Muscle layer of colon (tissue), 2 donors: ENCODE measurements at regions not wholly inside any gene's neighbourhood (a gene's known extent, or its start where the extent isn't known, plus 50 kb on each side); places are given as distances from the start of the nearest gene placed in this dataset.
"Not testable (repeated sequence)": the region's sequence is repeated elsewhere in the genome, so short reads cannot be mapped to it uniquely, and the experiment has no call there.

Experiments used
- H3K27ac ChIP-seq: one replicate; pipeline ENCODE4 v1.7.0; 2013; ENCODE audit warnings: low read depth, mild to moderate bottlenecking, low read length, moderate library complexity
- H3K27me3 ChIP-seq, 2 donors: one replicate each; pipeline ENCODE4 v1.7.0; 2013; ENCODE audit warnings: low read length in 2 of 2, mild to moderate bottlenecking in 2 of 2; ENCODE audit not compliant: insufficient read depth in 2 of 2, control insufficient read depth in 1 of 2
- H3K36me3 ChIP-seq: one replicate; pipeline ENCODE4 v1.7.0; 2013; ENCODE audit warnings: mild to moderate bottlenecking, low read length; ENCODE audit not compliant: insufficient read depth
- H3K4me1 ChIP-seq: one replicate; pipeline ENCODE4 v1.7.0; 2013; ENCODE audit warnings: mild to moderate bottlenecking, low read length; ENCODE audit not compliant: insufficient read depth
- H3K4me3 ChIP-seq, 2 donors: one replicate each; pipeline ENCODE4 v1.7.0; 2013; ENCODE audit warnings: low read length in 2 of 2, low read depth in 1 of 2, mild to moderate bottlenecking in 1 of 2, moderate library complexity in 1 of 2
- H3K9ac ChIP-seq: one replicate; pipeline ENCODE4 v1.7.0; 2013; ENCODE audit warnings: low read length
- H3K9me3 ChIP-seq: one replicate; pipeline ENCODE4 v1.7.0; 2013; ENCODE audit warnings: mild to moderate bottlenecking, low read length
- donor health status: abdominal sarcoma.
- donor health status: Adenocarcinoma of cecum.

DNA sequence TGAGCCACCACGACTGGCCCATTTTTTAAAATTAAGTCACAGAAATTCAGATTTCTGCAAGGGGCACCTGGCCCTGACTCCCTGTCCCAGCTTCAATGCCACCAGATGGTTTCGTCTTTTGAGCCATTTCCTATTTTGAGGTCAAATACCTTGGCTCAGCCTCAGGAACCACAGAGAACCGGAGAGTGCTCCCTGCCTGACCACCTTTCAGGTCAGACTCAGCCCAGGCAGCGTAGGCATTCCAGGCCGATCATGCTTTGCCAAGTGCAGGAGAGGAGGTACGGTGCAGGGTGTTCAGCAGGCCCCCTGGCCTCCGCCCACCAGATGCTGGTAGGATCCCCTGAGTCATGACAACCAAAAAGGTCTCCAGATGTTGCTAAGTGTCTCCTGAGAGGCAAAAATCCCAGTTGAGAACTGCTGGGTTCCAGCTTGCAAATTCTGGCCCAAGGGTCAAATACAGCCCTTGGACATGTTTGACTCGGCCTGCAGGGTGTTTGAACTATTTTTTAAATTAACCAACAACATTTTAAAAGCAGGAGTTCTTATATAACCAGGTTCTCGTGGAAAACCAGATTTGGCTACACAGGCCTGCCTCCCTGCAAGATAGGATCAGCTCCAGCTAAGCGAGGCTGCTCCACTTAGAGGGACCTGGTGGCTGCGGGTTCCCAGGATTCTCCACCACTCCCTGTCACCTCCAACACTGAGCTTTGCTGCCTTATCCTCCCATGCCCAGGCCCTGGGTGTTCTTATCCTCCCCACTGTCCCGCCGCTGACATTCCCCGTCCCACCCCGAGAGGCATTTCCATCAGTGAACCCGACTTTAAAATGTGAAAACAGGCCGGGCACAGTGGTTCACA, 61.9 kb upstream of the TARDBP start:
- Histone ChIP-seq H3K9me3 (no peaks in the 10 kb centered on the region), H3K4me1 (no peaks in the 10 kb centered on the region), H3K9ac (no peak overlapping the region), H3K27me3 (no peaks in the 10 kb centered on the region), H3K4me3 (no peak overlapping the region), H3K36me3 (no peaks in the 10 kb centered on the region), H3K27ac (no peak overlapping the region)

DNA sequence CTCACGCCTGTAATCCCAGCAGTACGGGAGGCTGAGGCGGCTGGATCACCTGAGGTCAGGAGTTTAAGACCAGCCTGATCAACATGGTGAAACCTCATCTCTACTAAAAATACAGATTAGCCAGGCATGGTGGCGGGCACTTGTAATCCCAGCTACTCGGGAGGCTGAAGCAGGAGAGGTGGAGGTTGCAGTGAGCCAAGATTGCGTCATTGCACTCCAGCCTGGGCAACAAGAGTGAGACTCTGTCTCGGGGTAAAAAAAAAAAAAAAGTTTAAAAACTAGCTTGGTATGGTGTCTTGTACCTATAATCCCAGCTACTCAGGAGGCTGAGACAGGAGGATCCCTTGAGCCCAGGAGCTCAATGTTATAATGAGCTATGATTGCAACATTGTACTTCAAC, 61.2 kb upstream of the TARDBP start:
- not testable (repeated sequence) for H3K27ac ChIP-seq, H3K27me3 ChIP-seq, H3K9ac ChIP-seq, H3K36me3 ChIP-seq, H3K9me3 ChIP-seq, H3K4me1 ChIP-seq, H3K4me3 ChIP-seq

DNA sequence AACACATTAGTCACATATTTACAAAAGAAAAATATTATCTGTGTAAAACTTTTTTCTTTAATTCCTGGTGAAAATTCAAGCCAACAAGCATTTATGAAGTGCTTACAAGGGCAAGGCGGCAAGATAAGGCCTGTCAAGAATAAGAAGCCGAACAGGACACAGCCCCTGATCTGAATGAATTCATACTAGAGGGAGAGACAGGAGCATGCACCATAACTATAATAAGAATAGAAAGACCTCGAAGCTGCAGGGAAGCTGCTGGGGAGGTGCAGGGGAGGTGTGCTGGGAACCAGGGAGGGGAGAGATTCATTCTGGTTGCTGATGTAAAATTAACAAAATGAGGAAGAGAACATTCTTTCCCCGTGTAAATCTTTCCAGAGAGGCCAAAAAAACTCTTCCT, 60.5 kb upstream of the TARDBP start:
- no peak overlapping the region for H3K27ac ChIP-seq
- no peaks in the 10 kb centered on the region for H3K9me3 ChIP-seq
- H3K36me3 ChIP-seq: no peaks in the 10 kb centered on the region

DNA sequence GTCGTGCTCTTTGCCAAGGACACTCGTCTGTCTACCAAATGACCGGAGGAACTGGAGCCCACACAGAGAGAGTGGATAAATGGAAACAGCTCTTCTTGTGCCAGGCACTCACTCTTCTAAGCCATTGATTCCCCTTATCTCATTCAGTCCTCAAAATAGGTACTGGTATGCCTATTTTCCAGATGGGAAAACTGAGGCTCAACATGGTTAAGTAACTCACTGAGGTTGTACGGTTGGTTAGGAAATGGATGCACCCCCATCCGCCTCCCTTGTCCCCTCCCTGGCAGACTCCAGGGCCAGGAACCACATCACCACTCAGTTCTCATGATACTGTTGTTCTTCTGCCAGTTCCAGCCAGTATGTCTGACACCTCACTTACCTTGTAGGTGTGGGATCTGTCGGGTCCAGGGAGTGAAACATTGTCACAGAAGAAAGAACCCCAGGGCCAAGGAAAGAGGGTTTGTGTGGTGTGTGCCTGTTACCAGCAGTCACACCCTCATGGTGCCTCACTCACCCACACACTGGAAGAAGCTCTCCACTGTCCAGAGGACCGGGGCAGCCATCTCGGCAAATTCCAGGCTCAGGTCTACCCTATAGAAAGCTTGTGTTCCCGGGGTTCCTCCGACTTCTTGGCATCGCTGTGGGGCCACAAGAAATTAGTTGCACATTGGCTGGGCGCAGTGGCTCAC, 58.8 kb upstream of the TARDBP start:
- Histone ChIP-seq H3K4me3 (no peak overlapping the region), H3K9me3 (no peaks in the 10 kb centered on the region), H3K27me3 (no peaks in the 10 kb centered on the region), H3K27ac (no peak overlapping the region), H3K9ac (no peak overlapping the region), H3K36me3 (no peaks in the 10 kb centered on the region), H3K4me1 (no peaks in the 10 kb centered on the region)

More for the DNA sequence above, 60.5 kb upstream of the TARDBP start:
- Histone ChIP-seq H3K27me3 (no peaks in the 10 kb centered on the region), H3K4me1 (no peaks in the 10 kb centered on the region), H3K9ac (no peak overlapping the region), H3K4me3 (no peak overlapping the region)

GRCh38 chr1:10957133-10957532, 55.3 kb upstream of the TARDBP start:
- Histone ChIP-seq H3K4me1 (no peaks in the 10 kb centered on the region), H3K9ac (no peak overlapping the region), H3K4me3 (no peak overlapping the region), H3K27me3 (no peaks in the 10 kb centered on the region), H3K36me3 (no peaks in the 10 kb centered on the region), H3K27ac (no peak overlapping the region), H3K9me3 (no peaks in the 10 kb centered on the region)

DNA sequence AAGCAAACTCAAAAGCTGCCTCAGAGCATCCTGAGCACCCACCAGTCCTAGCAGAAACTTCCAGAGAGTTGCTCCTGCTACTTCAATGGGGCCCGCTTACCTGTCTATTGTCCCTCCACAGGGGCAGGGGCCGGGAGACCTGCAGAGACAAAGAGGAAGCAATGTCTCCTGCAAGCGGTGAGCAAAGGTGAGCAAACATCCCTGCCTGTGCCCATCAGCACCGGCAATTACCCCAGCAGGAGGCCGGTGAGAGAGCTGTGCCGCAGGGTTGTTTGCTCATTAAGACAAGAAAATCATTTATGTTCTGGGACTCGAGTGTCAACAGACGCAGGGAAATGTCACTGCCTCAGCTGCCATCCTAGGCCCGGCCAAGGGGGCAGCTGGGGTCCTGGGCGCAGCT, 53.8 kb upstream of the TARDBP start:
- Histone ChIP-seq H3K9me3 (no peaks in the 10 kb centered on the region), H3K4me3 (no peak overlapping the region), H3K27ac (no peak overlapping the region), H3K9ac (no peak overlapping the region), H3K27me3 (no peaks in the 10 kb centered on the region), H3K4me1 (no peaks in the 10 kb centered on the region), H3K36me3 (no peaks in the 10 kb centered on the region)

GRCh38 chr1:10960411-10961299, 51.8 kb upstream of the TARDBP start:
- H3K27ac ChIP-seq: no peak overlapping the region
- H3K4me3 ChIP-seq: no peak overlapping the region
- no peaks in the 10 kb centered on the region for H3K9me3 ChIP-seq
- no peaks in the 10 kb centered on the region for H3K36me3 ChIP-seq
- no peak overlapping the region for H3K9ac ChIP-seq
- H3K4me1 ChIP-seq: no peaks in the 10 kb centered on the region
- H3K27me3 ChIP-seq: no peaks in the 10 kb centered on the region

DNA sequence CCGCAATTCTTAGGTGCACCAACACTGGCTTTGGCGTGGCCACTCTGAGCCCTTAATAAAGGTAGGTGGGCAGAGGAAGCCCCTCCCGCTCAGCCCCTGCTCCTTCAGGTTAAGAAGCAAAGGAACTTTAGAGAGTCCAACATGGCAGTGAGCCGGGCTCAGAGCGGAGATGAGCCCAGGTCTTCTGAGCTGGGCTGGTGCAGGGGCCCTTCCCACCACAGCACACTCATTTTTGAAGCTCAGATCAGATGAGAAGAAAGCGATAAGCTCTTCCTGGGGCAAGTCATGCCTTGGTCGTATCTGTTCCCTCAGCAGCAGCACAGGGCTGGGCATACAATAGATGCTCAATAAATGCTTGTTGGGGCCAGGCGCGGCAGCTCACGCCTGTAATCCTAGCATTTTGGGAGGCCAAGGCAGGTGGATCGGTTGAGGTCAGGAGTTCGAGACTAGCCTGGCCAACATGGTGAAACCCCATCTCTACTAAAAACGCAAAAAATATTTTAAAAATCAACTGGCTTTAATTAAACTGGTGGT, 51.1 kb upstream of the TARDBP start:
- H3K4me1 ChIP-seq: no peaks in the 10 kb centered on the region
- H3K9ac ChIP-seq: no peak overlapping the region
- H3K36me3 ChIP-seq: no peaks in the 10 kb centered on the region
- no peaks in the 10 kb centered on the region for H3K27me3 ChIP-seq
- H3K27ac ChIP-seq: no peak overlapping the region
- no peak overlapping the region for H3K4me3 ChIP-seq
- H3K9me3 ChIP-seq: no peaks in the 10 kb centered on the region

DNA sequence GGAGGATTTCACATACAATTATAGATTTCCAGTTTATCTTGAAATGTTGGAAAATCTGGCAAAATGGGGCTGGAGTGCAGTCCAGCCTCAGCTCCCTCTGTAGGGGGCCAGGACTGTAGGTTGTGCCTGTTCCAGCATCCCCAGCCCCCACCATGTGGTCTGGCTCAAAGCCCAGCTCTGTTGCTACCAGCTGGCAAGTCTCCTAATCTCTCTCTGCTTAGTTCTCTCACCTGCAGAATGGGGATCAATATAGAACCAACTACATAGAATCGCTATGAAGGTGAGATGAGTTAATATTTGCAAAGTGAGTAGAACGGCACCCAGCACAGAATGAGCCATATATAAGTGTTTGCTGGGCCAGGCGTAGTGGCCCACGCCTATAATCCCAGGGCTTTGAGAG, 50.0 kb upstream of the TARDBP start:
- Histone ChIP-seq H3K4me3 (no peak overlapping the region), H3K27ac (no peak overlapping the region), H3K4me1 (no peaks in the 10 kb centered on the region), H3K9me3 (no peaks in the 10 kb centered on the region), H3K27me3 (no peaks in the 10 kb centered on the region), H3K9ac (no peak overlapping the region), H3K36me3 (no peaks in the 10 kb centered on the region)
